ENCODE measurements at regions not wholly inside any gene's neighbourhood (a gene's known extent, or its start where the extent isn't known, plus 50 kb on each side); places are given as distances from the start of the nearest gene placed in this dataset.

GRCh38 chr15:93168910-93169309 is 79.9 kb upstream of the RGMA start (continued):
- TF ChIP-seq ZNF687 (IDR thresholded peaks at IDR 0.05): no peak
- TF ChIP-seq KDM1A (IDR thresholded peaks at IDR 0.05; ENCODE audit: borderline replicate concordance): no peak
- TF ChIP-seq KLF5 (IDR thresholded peaks at IDR 0.05; ENCODE audit: partially characterized antibody): no peak
- no peak for TF ChIP-seq ZNF384 (IDR thresholded peaks at IDR 0.05; ENCODE audit: borderline replicate concordance, low read depth, low read length)
- no peak for TF ChIP-seq RCOR1 (conservative IDR thresholded peaks at IDR 0.05; ENCODE audit: low read depth, low read length)
- no peak for TF ChIP-seq ZNF592 (IDR thresholded peaks at IDR 0.05)
- no peak for TF ChIP-seq CREB1 (IDR thresholded peaks at IDR 0.05; ENCODE audit: low read depth)
- TF ChIP-seq E4F1 (IDR thresholded peaks at IDR 0.05; ENCODE audit: borderline replicate concordance, partially characterized antibody): no peak

Measured in GM12878 (cell line).